Retina (tissue), 1 donor: ENCODE measurements at regions not wholly inside any gene's neighbourhood (a gene's known extent, or its start where the extent isn't known, plus 50 kb on each side); places are given as distances from the start of the nearest gene placed in this dataset.

Experiments used
- DNase-seq: peaks from one replicate; pipeline ENCODE4 v3.0.0-alpha.2; 2016

GRCh38 chr11:27287205-27287604 lies 75.8 kb downstream of the CCDC34 start:
- DNase-seq, result no peak

- peak; percentile 23 for DNase-seq
Measured at GRCh38 chr11:27285761-27286160, 77.3 kb downstream of the CCDC34 start.

- DNase-seq, result no peak
Measured at GRCh38 chr11:27282806-27283205, 80.2 kb downstream of the CCDC34 start.

- no peak for DNase-seq
Measured at GRCh38 chr11:27281740-27282590, 81.0 kb downstream of the CCDC34 start.

- DNase-seq, result no peak
Measured at GRCh38 chr11:27281276-27281675, 81.7 kb downstream of the CCDC34 start.

- DNase-seq, result no peak
Measured at GRCh38 chr11:27280140-27280539, 82.9 kb downstream of the CCDC34 start.

GRCh38 chr11:27279460-27279859 lies 83.6 kb downstream of the CCDC34 start:
- DNase-seq, result no peak

GRCh38 chr11:27277843-27278242 lies 85.2 kb downstream of the CCDC34 start:
- peak; percentile 36 for DNase-seq

- no peak for DNase-seq
Measured at GRCh38 chr11:27276141-27276540, 86.9 kb downstream of the CCDC34 start.

GRCh38 chr11:27274854-27275395 lies 88.1 kb downstream of the CCDC34 start:
- DNase-seq, result no peak

- no peak for DNase-seq
Measured at GRCh38 chr11:27266125-27266524, 96.9 kb downstream of the CCDC34 start.

GRCh38 chr11:27263986-27264385 lies 99.0 kb downstream of the CCDC34 start:
- DNase-seq, result no peak

- DNase-seq, result no peak
Measured at GRCh38 chr11:27263046-27263445, 100.0 kb downstream of the CCDC34 start.

- DNase-seq, result no peak
Measured at GRCh38 chr11:27255447-27255828, 107.6 kb downstream of the CCDC34 start.

- no peak for DNase-seq
Measured at GRCh38 chr11:27254744-27255446, 108.1 kb downstream of the CCDC34 start.

- no peak for DNase-seq
Measured at GRCh38 chr11:27253224-27253623, 109.8 kb downstream of the CCDC34 start.

GRCh38 chr11:27250867-27251665 lies 111.9 kb downstream of the CCDC34 start:
- DNase-seq, result no peak

- no peak for DNase-seq
Measured at GRCh38 chr11:27248576-27249509, 114.2 kb downstream of the CCDC34 start.

- no peak for DNase-seq
Measured at GRCh38 chr11:27247660-27248059, 115.4 kb downstream of the CCDC34 start.

- no peak for DNase-seq
Measured at GRCh38 chr11:27246925-27247324, 116.1 kb downstream of the CCDC34 start.

- DNase-seq, result no peak
Measured at GRCh38 chr11:27244900-27245299, 118.1 kb downstream of the CCDC34 start.

- no peak for DNase-seq
Measured at GRCh38 chr11:27242591-27242990, 120.4 kb downstream of the CCDC34 start.
